ENCODE measurements at regions not wholly inside any gene's neighbourhood (a gene's known extent, or its start where the extent isn't known, plus 50 kb on each side); places are given as distances from the start of the nearest gene placed in this dataset.

- CTCF ChIA-PET = no interaction called here
- Mint-ChIP-seq H3K36me3 (ENCODE audit: insufficient read depth, unreplicated experiment) (no peaks in the 10 kb centered on the region), H3K4me3 (ENCODE audit: unreplicated experiment) (no peak overlapping the region), H3K9me3 (ENCODE audit: unreplicated experiment) (no peaks in the 10 kb centered on the region), H3K4me1 (ENCODE audit: low read depth, unreplicated experiment) (no peaks in the 10 kb centered on the region), H3K27me3 (ENCODE audit: insufficient read depth, unreplicated experiment) (no peaks in the 10 kb centered on the region), H3K27ac (ENCODE audit: unreplicated experiment) (no peak overlapping the region)
- no TSS peak for BruUV-seq (replicated peaks)
- no peaks in the 10 kb centered on the region for H3K27me3 ChIP-seq (replicated peaks; ENCODE audit: control insufficient read depth, insufficient read depth, low read length)
- no peaks in the 10 kb centered on the region for H3K36me3 ChIP-seq (ENCODE audit: control insufficient read depth, insufficient read depth, low read length)
- no peak for DNase-seq
- TF ChIP-seq CTCF (IDR thresholded peaks at IDR 0.05; ENCODE audit: insufficient read depth in 1 of 2, low read depth in 1 of 2, low read length in 1 of 2, severe bottlenecking in 1 of 2, unreplicated experiment in 1 of 2) = no peak
- no peak overlapping the region for H3K4me3 ChIP-seq (ENCODE audit: low read depth, low read length)
- POLR2A ChIA-PET = no interaction called here
- H3K4me1 ChIP-seq = no peaks in the 10 kb centered on the region
- no peaks in the 10 kb centered on the region for H3K9me3 ChIP-seq
- intact Hi-C loops (cut with micrococcal nuclease; ENCODE audit: unreplicated experiment) = no loop called here
Measured at GRCh38 chr18:57891707-57892391, 88.7 kb upstream of the ATP8B1 start.

GRCh38 chr18:57890266-57890665 lies 87.2 kb upstream of the ATP8B1 start:
- no TSS peak for BruUV-seq (replicated peaks)
- intact Hi-C loops (cut with micrococcal nuclease; ENCODE audit: unreplicated experiment) = no loop called here
- POLR2A ChIA-PET = no interaction called here

GRCh38 chr18:57889841-57890240 lies 86.7 kb upstream of the ATP8B1 start:
- no peak for TF ChIP-seq CTCF (IDR thresholded peaks at IDR 0.05; ENCODE audit: insufficient read depth in 1 of 2, low read depth in 1 of 2, low read length in 1 of 2, severe bottlenecking in 1 of 2, unreplicated experiment in 1 of 2)
- ChIA-PET CTCF (no interaction called here), POLR2A (no interaction called here)
- H3K9me3 ChIP-seq = no peaks in the 10 kb centered on the region
- no peaks in the 10 kb centered on the region for H3K27me3 ChIP-seq (replicated peaks; ENCODE audit: control insufficient read depth, insufficient read depth, low read length)
- intact Hi-C loops (cut with micrococcal nuclease; ENCODE audit: unreplicated experiment) = no loop called here
- no peaks in the 10 kb centered on the region for H3K4me1 ChIP-seq
- no peaks in the 10 kb centered on the region for H3K27me3 Mint-ChIP-seq (ENCODE audit: insufficient read depth, unreplicated experiment)
- no peak overlapping the region for H3K4me3 ChIP-seq (ENCODE audit: low read depth, low read length)
- H3K27ac Mint-ChIP-seq (ENCODE audit: unreplicated experiment) = no peak overlapping the region
- no TSS peak for BruUV-seq (replicated peaks)
- no peaks in the 10 kb centered on the region for H3K36me3 ChIP-seq (ENCODE audit: control insufficient read depth, insufficient read depth, low read length)
- no peaks in the 10 kb centered on the region for H3K4me1 Mint-ChIP-seq (ENCODE audit: low read depth, unreplicated experiment)
- no peak overlapping the region for H3K4me3 Mint-ChIP-seq (ENCODE audit: unreplicated experiment)
- no peak for DNase-seq
- no peaks in the 10 kb centered on the region for H3K9me3 Mint-ChIP-seq (ENCODE audit: unreplicated experiment)
- H3K36me3 Mint-ChIP-seq (ENCODE audit: insufficient read depth, unreplicated experiment) = no peaks in the 10 kb centered on the region

More at GRCh38 chr18:57890266-57890665, 87.2 kb upstream of the ATP8B1 start:
- no peak overlapping the region for H3K4me3 Mint-ChIP-seq (ENCODE audit: unreplicated experiment)
- no peaks in the 10 kb centered on the region for H3K9me3 ChIP-seq
- TF ChIP-seq CTCF (IDR thresholded peaks at IDR 0.05; ENCODE audit: insufficient read depth in 1 of 2, low read depth in 1 of 2, low read length in 1 of 2, severe bottlenecking in 1 of 2, unreplicated experiment in 1 of 2) = no peak
- H3K36me3 ChIP-seq (ENCODE audit: control insufficient read depth, insufficient read depth, low read length) = no peaks in the 10 kb centered on the region
- no peaks in the 10 kb centered on the region for H3K4me1 ChIP-seq
- H3K4me1 Mint-ChIP-seq (ENCODE audit: low read depth, unreplicated experiment) = no peaks in the 10 kb centered on the region
- H3K9me3 Mint-ChIP-seq (ENCODE audit: unreplicated experiment) = no peaks in the 10 kb centered on the region
- H3K27ac Mint-ChIP-seq (ENCODE audit: unreplicated experiment) = no peak overlapping the region
- CTCF ChIA-PET = no interaction called here
- no peaks in the 10 kb centered on the region for H3K27me3 Mint-ChIP-seq (ENCODE audit: insufficient read depth, unreplicated experiment)
- no peaks in the 10 kb centered on the region for H3K27me3 ChIP-seq (replicated peaks; ENCODE audit: control insufficient read depth, insufficient read depth, low read length)
- DNase-seq = no peak
- no peak overlapping the region for H3K4me3 ChIP-seq (ENCODE audit: low read depth, low read length)
- no peaks in the 10 kb centered on the region for H3K36me3 Mint-ChIP-seq (ENCODE audit: insufficient read depth, unreplicated experiment)
